ENCODE measurements at regions not wholly inside any gene's neighbourhood (a gene's known extent, or its start where the extent isn't known, plus 50 kb on each side); places are given as distances from the start of the nearest gene placed in this dataset.
A peak's percentile ranks its signal among the peaks of the same experiment; 100 is the strongest.

GRCh38 chrX:39555431-39555830, 542.3 kb downstream of the BCOR start:
- no peak for DNase-seq (ENCODE audit: low spot score)

- no peak for DNase-seq (ENCODE audit: low spot score)
Observed at GRCh38 chrX:39556056-39556455, 541.7 kb downstream of the BCOR start.

GRCh38 chrX:39559229-39559628, 538.5 kb downstream of the BCOR start:
- DNase-seq (ENCODE audit: low spot score), result no peak

GRCh38 chrX:39560271-39560670, 537.5 kb downstream of the BCOR start:
- no peak for DNase-seq (ENCODE audit: low spot score)

GRCh38 chrX:39563178-39563577, 534.6 kb downstream of the BCOR start:
- no peak for DNase-seq (ENCODE audit: low spot score)

- no peak for DNase-seq (ENCODE audit: low spot score)
Observed at GRCh38 chrX:39564751-39565150, 533.0 kb downstream of the BCOR start.

GRCh38 chrX:39574178-39574577, 523.6 kb downstream of the BCOR start:
- peak; percentile 12 for DNase-seq (ENCODE audit: low spot score)

- no peak for DNase-seq (ENCODE audit: low spot score)
Observed at GRCh38 chrX:39576041-39576872, 521.5 kb downstream of the BCOR start.

GRCh38 chrX:39577206-39577984, 520.4 kb downstream of the BCOR start:
- no peak for DNase-seq (ENCODE audit: low spot score)

- no peak for DNase-seq (ENCODE audit: low spot score)
Observed at GRCh38 chrX:39577985-39578869, 519.5 kb downstream of the BCOR start.

- no peak for DNase-seq (ENCODE audit: low spot score)
Observed at GRCh38 chrX:39580043-39580442, 517.7 kb downstream of the BCOR start.

GRCh38 chrX:39581411-39581810, 516.3 kb downstream of the BCOR start:
- no peak for DNase-seq (ENCODE audit: low spot score)

- peak; percentile 47 for DNase-seq (ENCODE audit: low spot score)
Observed at GRCh38 chrX:39582091-39582490, 515.7 kb downstream of the BCOR start.

GRCh38 chrX:39582976-39583375, 514.8 kb downstream of the BCOR start:
- no peak for DNase-seq (ENCODE audit: low spot score)

- no peak for DNase-seq (ENCODE audit: low spot score)
Observed at GRCh38 chrX:39585808-39586207, 511.9 kb downstream of the BCOR start.

GRCh38 chrX:39586359-39586758, 511.4 kb downstream of the BCOR start:
- no peak for DNase-seq (ENCODE audit: low spot score)

- no peak for DNase-seq (ENCODE audit: low spot score)
Observed at GRCh38 chrX:39591099-39591498, 506.7 kb downstream of the BCOR start.

GRCh38 chrX:39592776-39593175, 505.0 kb downstream of the BCOR start:
- DNase-seq (ENCODE audit: low spot score), result no peak

- no peak for DNase-seq (ENCODE audit: low spot score)
Observed at GRCh38 chrX:39595977-39596376, 501.8 kb downstream of the BCOR start.

- DNase-seq (ENCODE audit: low spot score), result no peak
Observed at GRCh38 chrX:39596437-39596836, 501.3 kb downstream of the BCOR start.

GRCh38 chrX:39599339-39599738, 498.4 kb downstream of the BCOR start:
- no peak for DNase-seq (ENCODE audit: low spot score)

- DNase-seq (ENCODE audit: low spot score), result no peak
Observed at GRCh38 chrX:39600222-39600621, 497.5 kb downstream of the BCOR start.
